Panc1 (cell line): ENCODE measurements at regions not wholly inside any gene's neighbourhood (a gene's known extent, or its start where the extent isn't known, plus 50 kb on each side); places are given as distances from the start of the nearest gene placed in this dataset.

ENCODE experiments used
- ATAC-seq: fragments of 200-7000 bp; cut with Tn5 transposase; 2 replicates; pipeline ENCODE4 v1.9.1; 2020; ENCODE audit warnings: mild to moderate bottlenecking, moderate library complexity
- BruUV-seq: library from RNA; stranded (reverse); fragments of 400-500 nt; replicated peaks from 2 replicates; lab custom pipeline; 2021; lab: Mats Ljungman, UMichigan
- CTCF ChIA-PET: fragments of 300-600 bp; sonication (Branson Sonifier 250); formaldehyde crosslinking; loops from one replicate; lab custom pipeline; 2022; ENCODE audit warnings: antibody characterized with exemption; lab: Charles Lee
- POLR2A ChIA-PET: fragments of 300-600 bp; sonication (Branson Sonifier 250); formaldehyde crosslinking; loops from one replicate; lab custom pipeline; 2022; ENCODE audit warnings: antibody characterized with exemption; lab: Charles Lee
- DNase-seq: peaks from one replicate; pipeline ENCODE4 v3.0.0-alpha.2; 2010; ENCODE audit warnings: low read depth, low spot score
- H3K27ac ChIP-seq: 2 replicates; pipeline ENCODE4 v1.5.1; 2011; ENCODE audit warnings: mild to moderate bottlenecking, low read length, inconsistent platforms
- H3K27me3 ChIP-seq: fragments of 200-500 bp; sonication (Bioruptor generic); 2 replicates; pipeline ENCODE4 v1.6.0; 2014; ENCODE audit warnings: low read length, inconsistent platforms; ENCODE audit not compliant: control insufficient read depth, insufficient read depth
- H3K36me3 ChIP-seq: fragments of 200-500 bp; sonication (Bioruptor generic); 2 replicates; pipeline ENCODE4 v1.5.1; 2014; ENCODE audit warnings: inconsistent platforms, mild to moderate bottlenecking, low read length, moderate library complexity; ENCODE audit not compliant: control insufficient read depth, insufficient read depth
- H3K4me1 ChIP-seq: 2 replicates; pipeline ENCODE4 v1.5.1; 2011; ENCODE audit warnings: inconsistent platforms, mild to moderate bottlenecking, low read length, moderate library complexity; ENCODE audit not compliant: control insufficient read depth, insufficient read depth
- H3K4me3 ChIP-seq, 2 experiments: 2 replicates each; pipeline ENCODE4 v1.5.1; 2011 to 2012; ENCODE audit warnings: low read depth in 2 of 2, low read length in 2 of 2, mild to moderate bottlenecking in 2 of 2, inconsistent platforms in 1 of 2, moderate library complexity in 1 of 2
- H3K9me3 ChIP-seq: fragments of 200-500 bp; sonication (Bioruptor generic); 2 replicates; pipeline ENCODE4 v1.5.1; 2014; ENCODE audit warnings: low read depth, mild to moderate bottlenecking, inconsistent platforms, low read length, moderate library complexity; ENCODE audit not compliant: control insufficient read depth, insufficient read depth
- CTCF ChIP-seq: fragments of 450-650 bp; IDR thresholded peaks from 2 replicates; pipeline ENCODE4 v1.5.1; 2017; ENCODE audit warnings: mild to moderate bottlenecking
- POLR2AphosphoS5 ChIP-seq: IDR thresholded peaks from 2 replicates; pipeline ENCODE4 v1.6.1; 2012; ENCODE audit warnings: mild to moderate bottlenecking, low read depth, low read length, moderate library complexity
- REST ChIP-seq, 2 experiments: IDR thresholded peaks; 2 replicates each; pipeline ENCODE4 v1.6.1; 2011 to 2012; ENCODE audit warnings: low read depth in 2 of 2, control low read depth in 1 of 2, low read length in 1 of 2, mild to moderate bottlenecking in 1 of 2, moderate library complexity in 1 of 2; ENCODE audit not compliant: insufficient read depth in 1 of 2
- SIN3A ChIP-seq: IDR thresholded peaks from 2 replicates; pipeline ENCODE4 v1.6.1; 2012; ENCODE audit warnings: low read depth, mild to moderate bottlenecking, low read length, moderate library complexity, borderline replicate concordance; ENCODE audit not compliant: insufficient read depth
- TCF7L2 ChIP-seq: IDR thresholded peaks from 2 replicates; pipeline ENCODE4 v1.6.1; 2011; ENCODE audit warnings: mild to moderate bottlenecking, low read depth, low read length, inconsistent platforms
- in situ Hi-C: cut with HindIII; loops from 2 replicates; pipeline ENCODE4 v1.10.0; 2016; ENCODE audit warnings: low sequenced_read_pairs, low pct_unique_long_range_greater_than_20kb
- intact Hi-C: fragments of 100-400 bp; cut with micrococcal nuclease; formaldehyde crosslinking; loops from one replicate; pipeline ENCODE4 v1.10.0; 2022; ENCODE audit not compliant: unreplicated experiment

- intact Hi-C loops = no loop called here
- no peak for ATAC-seq
These were observed 1086.1 kb upstream of the MIR17HG start for GRCh38 chr13:90261343-90261742.

GRCh38 chr13:90270226-90270625, 1077.3 kb upstream of the MIR17HG start:
- no peaks in the 10 kb centered on the region for H3K9me3 ChIP-seq
- POLR2A ChIA-PET = no interaction called here
- DNase-seq (no peak), ATAC-seq (no peak)
- BruUV-seq = no TSS peak
- H3K27ac ChIP-seq = no peak overlapping the region
- H3K27me3 ChIP-seq = no peaks in the 10 kb centered on the region
- H3K36me3 ChIP-seq = no peaks in the 10 kb centered on the region
- H3K4me3 ChIP-seq = no peak overlapping the region
- H3K4me1 ChIP-seq = no peaks in the 10 kb centered on the region
- intact Hi-C loops (no loop called here), in situ Hi-C loops (no loop called here)
- TF ChIP-seq POLR2AphosphoS5 (no peak), SIN3A (no peak), TCF7L2 (no peak), CTCF (no peak), REST (IDR thresholded peaks at IDR 0.05; ENCODE audit: insufficient read depth in 1 of 2, low read depth in 2 of 2, low read length in 1 of 2) (no peak)
- CTCF ChIA-PET = no interaction called here

More at GRCh38 chr13:90261343-90261742, 1086.1 kb upstream of the MIR17HG start:
- H3K27ac ChIP-seq = no peak overlapping the region
- no peak overlapping the region for H3K4me3 ChIP-seq
- TF ChIP-seq SIN3A = no peak
- TF ChIP-seq POLR2AphosphoS5 = no peak
- TF ChIP-seq REST (IDR thresholded peaks at IDR 0.05; ENCODE audit: insufficient read depth in 1 of 2, low read depth in 2 of 2, low read length in 1 of 2) = no peak
- no peak for TF ChIP-seq TCF7L2
- TF ChIP-seq CTCF = no peak
- H3K27me3 ChIP-seq = no peaks in the 10 kb centered on the region
- H3K36me3 ChIP-seq = no peaks in the 10 kb centered on the region
- BruUV-seq = no TSS peak
- DNase-seq = no peak
- CTCF ChIA-PET = no interaction called here
- no peaks in the 10 kb centered on the region for H3K4me1 ChIP-seq
- POLR2A ChIA-PET = no interaction called here
- no peaks in the 10 kb centered on the region for H3K9me3 ChIP-seq
- in situ Hi-C loops = no loop called here
